NCI-H1092 (cell line): ENCODE measurements at regions not wholly inside any gene's neighbourhood (a gene's known extent, or its start where the extent isn't known, plus 50 kb on each side); places are given as distances from the start of the nearest gene placed in this dataset.
"Not testable (repeated sequence)": the region's sequence is repeated elsewhere in the genome, so short reads cannot be mapped to it uniquely, and the experiment has no call there.

Experiments used
- DNase-seq: peaks from one replicate; lab custom pipeline; 2025; lab: John Stamatoyannopoulos, UW

- no peak for DNase-seq
Measured at GRCh38 chr16:10317425-10318001, 68.3 kb upstream of the ATF7IP2 start.

GRCh38 chr16:10318798-10319500 lies 66.9 kb upstream of the ATF7IP2 start:
- DNase-seq: no peak

GRCh38 chr16:10321407-10322387 lies 64.2 kb upstream of the ATF7IP2 start:
- DNase-seq: no peak

GRCh38 chr16:10322723-10323527 lies 62.9 kb upstream of the ATF7IP2 start:
- DNase-seq: no peak

- DNase-seq: no peak
Measured at GRCh38 chr16:10323528-10323869, 62.4 kb upstream of the ATF7IP2 start.

GRCh38 chr16:10324210-10324609 lies 61.7 kb upstream of the ATF7IP2 start:
- DNase-seq: no peak

- DNase-seq: no peak
Measured at GRCh38 chr16:10325783-10326543, 59.9 kb upstream of the ATF7IP2 start.

- no peak for DNase-seq
Measured at GRCh38 chr16:10326647-10327046, 59.2 kb upstream of the ATF7IP2 start.

- DNase-seq: not testable (repeated sequence)
Measured at GRCh38 chr16:10328291-10328690, 57.6 kb upstream of the ATF7IP2 start.

- no peak for DNase-seq
Measured at GRCh38 chr16:10332241-10332640, 53.6 kb upstream of the ATF7IP2 start.

- no peak for DNase-seq
Measured at GRCh38 chr16:10332775-10333174, 53.1 kb upstream of the ATF7IP2 start.

- no peak for DNase-seq
Measured at GRCh38 chr16:10333321-10334032, 52.4 kb upstream of the ATF7IP2 start.

GRCh38 chr16:10335681-10336080 lies 50.2 kb upstream of the ATF7IP2 start:
- DNase-seq: no peak
